AG20443 (cell line): ENCODE measurements at regions not wholly inside any gene's neighbourhood (a gene's known extent, or its start where the extent isn't known, plus 50 kb on each side); places are given as distances from the start of the nearest gene placed in this dataset.
"Not testable (repeated sequence)": the region's sequence is repeated elsewhere in the genome, so short reads cannot be mapped to it uniquely, and the experiment has no call there.

Source experiments
- DNase-seq: peaks from one replicate; pipeline ENCODE4 v3.0.0; 2012; ENCODE audit warnings: low spot score, mixed read lengths

DNA sequence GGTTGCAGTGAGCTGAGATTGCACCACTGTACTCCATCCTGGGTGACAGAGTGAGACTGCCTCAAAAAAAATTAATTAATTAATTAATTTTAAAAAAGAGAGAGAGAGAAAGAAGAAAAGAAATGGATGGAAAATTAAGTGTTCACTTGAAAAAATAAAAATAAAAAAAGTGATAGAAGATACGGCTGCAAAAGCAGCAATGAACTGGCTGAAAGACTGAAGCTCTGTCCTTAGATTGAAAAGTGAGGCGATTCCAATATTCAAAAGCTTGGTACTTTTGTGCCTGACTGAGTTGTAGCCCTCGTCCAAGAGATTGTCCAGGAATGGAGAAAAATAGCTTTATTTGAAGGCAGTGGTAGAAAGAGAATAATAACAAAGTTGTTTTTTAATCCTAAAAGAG, 154.6 kb downstream of the ADSS2 start:
- DNase-seq, result no peak

DNA sequence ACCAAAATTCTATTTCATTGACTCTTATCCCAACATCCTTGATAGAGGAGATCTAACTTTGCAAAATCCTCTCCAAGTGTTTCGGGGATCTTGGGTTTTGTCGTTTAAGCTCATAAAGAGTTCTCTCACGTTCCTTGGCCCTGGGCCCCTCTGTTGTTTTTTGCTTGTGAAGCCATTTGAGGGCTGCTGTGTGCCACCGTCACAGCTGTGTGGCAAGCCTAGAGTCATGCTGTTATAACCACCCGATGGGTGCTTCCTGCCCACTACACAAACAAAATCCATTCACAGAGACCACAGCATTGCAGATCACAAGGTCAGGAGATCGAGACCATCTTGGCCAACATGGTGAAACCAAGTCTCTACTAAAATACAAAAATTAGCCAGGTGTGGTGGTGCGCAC, 154.1 kb downstream of the ADSS2 start:
- no peak for DNase-seq

DNA sequence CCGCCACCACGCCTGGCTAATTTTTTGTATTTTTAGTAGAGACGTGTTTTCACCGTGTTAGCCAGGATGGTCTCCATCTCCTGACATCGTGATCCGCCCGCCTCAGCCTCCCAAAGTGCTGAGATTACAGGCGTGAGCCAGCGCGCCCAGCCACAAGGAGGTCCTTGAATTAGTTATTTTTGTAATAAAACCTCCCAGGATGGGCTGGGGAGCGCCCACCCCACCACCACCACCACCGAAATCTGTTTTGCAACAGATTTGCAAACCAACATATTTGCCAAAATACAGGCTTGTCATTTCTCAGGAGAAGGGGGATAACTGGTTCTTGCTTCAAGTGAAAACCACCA, 151.7 kb downstream of the ADSS2 start:
- not testable (repeated sequence) for DNase-seq

DNA sequence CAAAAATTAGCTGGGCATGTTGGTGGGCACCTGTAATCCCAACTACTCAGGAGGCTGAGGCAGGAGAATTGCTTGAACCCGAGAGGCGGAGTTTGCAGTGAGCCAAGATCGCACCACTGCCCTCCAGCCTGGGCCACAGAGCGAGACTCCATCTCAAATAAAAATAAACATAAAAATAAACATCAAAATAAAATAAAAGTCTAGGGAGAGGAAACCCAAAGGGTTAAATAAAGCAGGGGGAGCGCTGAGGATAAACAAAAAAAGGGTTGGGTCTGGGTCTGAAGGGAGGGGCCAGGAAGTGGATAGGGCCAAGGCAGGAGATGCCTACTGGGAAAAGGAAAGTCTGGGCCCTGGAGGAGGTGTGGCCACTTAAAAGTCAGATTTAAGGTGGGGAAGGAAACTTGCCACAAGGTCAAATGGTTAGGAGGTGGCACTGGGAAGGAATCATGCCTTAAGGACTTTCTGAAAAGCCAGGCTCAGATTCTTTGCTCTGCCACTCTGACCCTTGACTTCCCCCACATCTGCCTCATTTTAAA, 150.0 kb downstream of the ADSS2 start:
- DNase-seq, result no peak

DNA sequence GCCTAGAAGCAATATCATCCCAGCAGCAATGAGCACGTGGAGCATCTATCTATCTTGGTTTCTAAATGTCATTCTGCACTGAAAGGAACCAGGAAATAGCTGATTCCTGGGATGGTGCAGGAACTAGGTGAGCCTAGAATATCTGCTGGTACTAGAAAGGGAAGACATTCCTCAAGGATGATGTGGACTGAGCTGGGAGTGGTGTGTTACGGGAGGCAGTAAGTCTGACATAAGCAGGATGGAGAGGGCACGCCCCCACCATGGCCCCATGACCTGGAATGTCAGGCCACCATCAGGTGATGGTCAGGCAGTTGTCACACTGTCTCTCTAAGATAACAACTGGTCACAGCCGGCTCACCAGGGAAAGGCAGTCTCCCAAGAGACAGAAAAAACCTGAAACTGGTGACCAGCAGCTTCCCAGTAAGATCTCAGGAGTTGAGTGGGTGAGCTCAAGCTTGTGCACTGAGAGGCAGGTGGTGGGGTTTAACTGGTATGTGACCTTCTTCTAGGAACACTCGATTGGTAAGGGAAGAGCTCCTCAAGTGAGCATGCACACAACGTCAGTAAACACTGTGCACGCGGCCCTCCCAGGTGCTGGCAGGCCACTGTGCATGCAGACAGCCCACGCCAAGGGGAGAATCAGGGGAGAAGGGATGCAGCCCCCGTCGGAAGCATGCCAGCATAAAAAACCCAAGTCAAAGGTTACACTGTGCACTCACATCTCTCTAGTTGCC, 148.7 kb downstream of the ADSS2 start:
- DNase-seq, result peak; percentile 50

DNA sequence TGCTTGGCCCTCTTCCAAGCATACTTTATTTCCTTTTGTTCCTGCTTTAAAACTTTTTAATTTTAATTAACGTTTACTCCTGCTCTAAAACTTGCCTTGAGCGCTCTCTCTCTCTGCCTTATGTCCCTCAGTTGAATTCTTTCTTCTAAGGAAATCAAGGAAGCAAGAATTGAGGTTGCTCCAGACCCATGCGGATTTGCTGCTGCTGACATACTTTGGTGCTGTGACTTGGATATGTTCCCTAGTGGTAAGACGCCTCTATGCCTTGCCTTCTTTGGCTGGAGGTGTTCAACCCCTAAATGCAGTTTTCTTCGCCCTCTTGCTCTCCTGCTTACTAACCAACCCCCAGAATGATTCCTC, 148.1 kb downstream of the ADSS2 start:
- no peak for DNase-seq

DNA sequence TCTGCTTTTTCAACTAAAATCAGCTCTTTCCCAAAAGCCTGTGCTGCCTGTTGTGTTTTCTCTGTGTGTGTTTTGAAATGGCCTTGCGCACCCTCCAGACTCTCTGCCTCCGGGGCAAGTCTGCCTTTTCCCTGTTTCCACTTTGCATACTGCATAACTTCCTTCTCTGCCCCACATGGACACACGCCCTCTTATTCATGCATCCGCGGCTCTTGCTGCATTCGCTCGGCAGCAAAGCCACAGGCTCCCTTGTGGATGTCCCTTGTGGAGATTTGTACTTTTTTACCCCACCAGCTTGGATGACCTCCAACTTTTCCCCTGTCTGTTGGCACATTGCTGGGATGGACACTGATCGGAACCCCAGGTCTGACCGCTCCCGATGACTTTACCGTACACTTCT, 147.6 kb downstream of the ADSS2 start:
- no peak for DNase-seq

DNA sequence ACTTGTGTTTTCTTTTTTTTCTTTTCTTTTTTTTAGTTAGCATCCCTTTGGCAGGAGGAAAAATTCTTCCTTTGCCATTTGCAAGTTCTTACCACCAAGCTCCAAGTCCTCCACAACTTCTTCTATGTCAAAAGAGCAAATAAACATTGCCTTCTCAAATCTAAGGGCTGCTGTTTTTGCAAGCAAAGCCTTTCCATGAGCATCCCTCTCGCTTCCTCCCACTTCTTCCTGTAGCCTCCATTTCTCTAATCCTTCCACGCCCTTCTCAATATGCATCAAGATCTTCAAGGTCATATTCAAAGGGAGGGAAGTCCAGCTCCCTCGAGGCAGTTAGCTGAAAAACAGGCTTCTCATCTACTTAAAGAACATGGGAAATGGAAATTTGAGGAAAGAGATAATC, 147.1 kb downstream of the ADSS2 start:
- no peak for DNase-seq

DNA sequence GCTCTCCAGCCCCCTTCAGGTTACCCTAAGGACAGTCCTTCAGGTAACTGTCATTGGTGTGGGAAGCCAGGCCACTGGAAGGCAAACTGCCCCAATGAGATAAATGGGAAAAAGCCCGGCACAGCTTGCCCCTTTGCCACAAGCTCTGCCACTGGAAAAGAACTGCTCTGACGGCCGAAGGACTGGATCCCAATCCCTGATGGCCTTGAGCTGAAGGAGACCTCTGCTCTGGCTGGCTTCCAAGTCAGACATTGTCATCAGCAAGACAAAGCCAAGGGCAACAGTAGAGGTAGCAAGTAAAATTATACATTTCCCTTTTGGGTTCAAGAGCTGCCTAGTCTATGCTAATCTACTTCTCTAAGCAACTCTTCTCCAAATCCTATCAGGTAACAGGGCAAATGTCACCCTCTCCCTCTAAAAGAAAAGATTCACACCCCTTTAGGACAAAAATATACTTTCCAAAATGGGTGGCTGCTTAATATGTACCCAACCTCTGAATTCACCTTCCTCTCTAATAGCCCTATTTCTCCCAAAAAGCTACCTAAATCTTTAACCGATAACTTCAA, 145.8 kb downstream of the ADSS2 start:
- DNase-seq, result no peak

DNA sequence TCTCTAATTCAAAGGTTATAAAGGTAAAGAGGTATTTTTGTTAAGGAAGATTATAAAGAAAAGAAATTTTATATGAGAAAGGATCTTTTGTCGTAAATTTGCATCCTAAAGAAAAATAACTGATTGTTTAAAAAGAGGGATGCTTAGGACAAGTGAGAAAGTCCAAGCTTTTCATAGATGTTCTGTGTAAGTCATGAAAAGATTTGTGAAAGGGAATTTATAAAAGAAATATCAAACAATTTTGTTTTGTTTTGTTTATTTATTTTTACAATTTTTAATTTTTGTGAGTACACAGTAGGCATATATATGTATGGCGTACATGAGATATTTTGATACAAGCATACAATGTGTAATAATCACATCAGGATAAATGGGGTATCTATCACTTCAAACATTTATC, 145.2 kb downstream of the ADSS2 start:
- no peak for DNase-seq

DNA sequence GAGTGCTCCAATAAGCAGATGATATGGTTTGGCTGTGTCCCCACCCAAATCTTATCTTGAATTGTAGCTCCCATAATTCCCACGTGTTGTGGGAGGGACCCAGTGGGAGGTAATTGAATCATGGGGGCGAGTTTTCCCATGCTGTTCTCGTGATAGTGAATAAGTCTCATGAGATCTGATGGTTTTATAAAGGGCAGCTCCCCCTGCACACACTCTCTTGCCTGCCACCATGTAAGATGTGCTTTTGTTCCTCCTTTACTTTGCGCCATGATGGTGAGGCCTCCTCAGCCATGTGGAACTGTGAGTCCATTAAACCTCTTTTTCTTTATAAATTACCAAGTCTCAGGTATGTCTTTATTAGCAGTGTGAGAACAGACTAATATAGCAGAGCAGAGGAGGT, 142.5 kb downstream of the ADSS2 start:
- not testable (repeated sequence) for DNase-seq

DNA sequence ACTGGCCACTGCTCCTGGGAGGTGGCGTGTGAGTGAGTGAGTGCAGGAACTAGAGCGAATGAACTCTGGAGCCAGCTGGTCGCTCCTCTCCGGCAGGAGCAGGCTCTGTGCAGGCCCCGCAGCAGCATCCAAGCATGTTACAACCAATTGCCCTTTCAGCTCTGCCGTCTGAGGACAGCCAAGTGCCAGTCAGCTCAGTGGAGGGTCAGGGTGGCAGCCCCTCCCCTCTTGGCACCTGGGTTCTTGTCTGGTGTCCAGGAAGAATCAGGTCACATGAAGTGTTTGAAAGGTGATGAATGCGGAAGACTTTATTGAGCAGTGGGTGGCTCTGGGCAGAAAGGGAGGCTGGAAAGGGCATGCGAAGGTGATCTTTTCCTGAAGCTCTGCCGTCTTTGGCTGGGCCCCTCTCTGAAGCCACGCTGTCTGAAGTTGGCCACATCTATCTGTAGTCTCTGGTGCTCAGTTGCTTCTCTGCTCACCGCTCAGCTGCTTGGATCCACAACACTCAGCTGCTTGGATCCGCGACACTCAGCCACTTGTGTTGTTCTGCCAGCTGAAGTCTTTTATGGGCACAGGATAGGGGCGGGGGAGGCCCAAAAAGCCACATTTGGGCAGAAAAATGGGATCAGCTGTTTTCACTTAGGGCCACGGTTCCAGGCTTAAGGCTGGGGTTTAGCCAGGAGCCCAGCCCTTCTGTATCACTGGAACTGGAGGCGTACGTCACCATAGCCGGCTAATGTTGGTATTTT, 139.8 kb downstream of the ADSS2 start:
- DNase-seq, result peak; percentile 24

DNA sequence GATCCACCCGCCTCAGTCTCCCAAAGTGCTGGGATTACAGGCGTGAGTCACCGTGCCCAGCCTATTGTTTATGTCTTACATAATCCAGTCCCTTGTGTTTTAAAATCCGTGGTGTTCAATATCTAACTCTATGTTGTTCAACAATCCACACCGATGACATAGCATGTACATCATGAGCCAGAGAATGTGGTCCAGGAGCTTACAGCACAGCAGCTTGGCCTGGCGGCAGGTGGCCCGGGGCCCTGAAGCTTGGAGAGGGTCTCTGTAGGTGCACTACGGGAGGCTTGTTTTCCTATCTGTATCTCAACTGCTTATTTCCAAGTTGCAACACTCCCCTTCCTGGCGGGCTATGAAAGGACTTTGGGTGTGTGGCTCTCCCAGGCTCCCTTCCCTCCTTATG, 138.4 kb downstream of the ADSS2 start:
- no peak for DNase-seq

DNA sequence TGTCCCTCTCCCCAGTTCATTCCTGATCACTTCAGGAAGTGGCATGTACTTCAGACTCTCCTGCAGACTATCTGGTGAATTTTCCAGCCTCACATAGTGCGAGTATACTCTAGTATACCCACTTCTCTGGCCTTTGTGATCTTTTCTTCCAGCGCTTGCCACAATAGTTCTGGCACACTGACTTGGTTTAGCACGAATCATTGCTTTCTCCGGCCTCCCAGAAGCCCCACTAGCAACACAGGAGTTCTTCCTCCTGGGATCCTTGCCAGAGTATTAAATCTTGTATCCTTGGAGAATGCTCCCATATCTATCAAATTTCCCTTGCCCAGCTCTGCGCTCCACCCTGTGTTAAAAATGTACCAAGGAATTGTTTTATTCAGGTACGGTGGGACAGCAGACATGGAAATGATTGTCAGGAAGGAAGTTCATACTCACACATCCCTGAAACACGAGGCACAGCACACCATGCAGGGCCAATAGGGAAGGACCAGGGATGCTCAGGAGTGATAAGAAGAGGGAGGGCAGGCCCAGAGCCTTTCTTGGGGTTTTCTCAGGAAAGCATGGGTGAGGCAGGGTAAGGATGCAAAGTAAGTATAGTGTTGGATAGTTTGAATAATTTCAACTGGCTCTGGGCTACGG, 136.7 kb downstream of the ADSS2 start:
- DNase-seq, result no peak

DNA sequence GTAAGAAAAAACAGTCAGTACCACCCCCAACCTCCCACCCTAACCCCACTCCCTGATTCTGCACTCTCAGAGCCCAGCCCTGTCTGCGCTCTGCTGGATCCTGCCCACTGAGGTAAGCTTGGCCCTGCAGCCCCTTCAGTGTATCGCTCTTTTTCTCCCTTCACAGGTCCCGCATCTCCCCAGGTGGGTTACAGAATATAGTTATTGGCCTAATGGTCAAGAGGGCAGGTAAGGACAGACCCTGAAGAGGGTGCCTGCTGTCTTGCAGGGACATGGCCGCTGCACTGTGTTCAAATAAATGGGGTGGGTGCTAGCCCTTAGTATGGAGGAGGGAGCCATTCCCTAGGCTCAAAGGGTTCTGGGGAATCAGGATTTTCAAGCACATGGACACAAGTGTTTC, 135.7 kb downstream of the ADSS2 start:
- DNase-seq, result no peak

DNA sequence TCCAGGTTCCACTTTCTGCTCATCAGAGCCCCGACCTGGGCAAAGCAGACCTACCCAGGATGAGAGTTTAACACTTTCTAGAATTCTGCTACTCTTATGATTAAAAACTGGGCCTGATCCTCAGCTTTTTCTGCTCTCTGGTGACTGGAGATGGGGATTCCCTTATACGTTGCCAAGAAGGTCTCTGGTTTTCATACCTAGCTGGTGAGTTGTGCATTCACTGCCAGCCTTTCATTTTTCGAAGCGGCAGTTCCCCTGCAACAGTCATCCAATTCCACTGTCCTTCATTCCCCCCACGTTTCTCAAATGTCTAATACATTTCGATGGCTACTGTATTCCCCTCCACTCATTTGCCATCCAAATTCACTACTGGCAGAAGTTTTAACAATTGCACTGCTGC, 135.3 kb downstream of the ADSS2 start:
- DNase-seq, result peak; percentile 42

DNA sequence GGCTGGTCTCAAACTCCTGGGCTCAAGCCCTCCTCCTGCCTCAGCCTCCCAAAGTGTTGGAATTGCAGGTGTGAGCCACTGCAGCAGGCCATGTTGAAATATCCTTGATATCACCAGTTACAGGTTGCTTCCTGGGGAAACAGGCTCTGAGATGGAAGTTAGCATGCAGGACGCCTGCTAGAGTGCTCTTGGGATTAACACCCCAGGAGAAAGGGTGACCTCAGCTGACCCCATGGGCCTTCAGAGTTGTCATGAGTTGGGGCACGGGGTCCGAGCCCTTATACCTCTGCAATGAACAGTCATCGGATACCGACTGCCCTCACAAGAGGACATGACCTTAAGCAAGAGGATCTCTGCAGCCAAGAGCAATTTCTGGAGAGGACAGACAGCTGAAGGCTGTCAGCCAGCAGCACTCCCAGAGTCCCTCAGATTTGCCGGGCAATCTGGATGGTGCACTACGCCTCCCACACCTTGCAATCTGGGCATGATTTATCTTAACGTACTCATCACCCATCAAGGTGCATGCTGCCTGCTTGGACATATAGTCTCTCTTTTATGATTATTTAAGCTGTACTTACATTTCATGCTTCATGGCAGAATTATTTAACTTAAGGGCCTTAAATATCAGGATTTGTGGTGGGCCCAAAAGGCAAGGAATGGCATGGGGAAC, 134.6 kb downstream of the ADSS2 start:
- no peak for DNase-seq

DNA sequence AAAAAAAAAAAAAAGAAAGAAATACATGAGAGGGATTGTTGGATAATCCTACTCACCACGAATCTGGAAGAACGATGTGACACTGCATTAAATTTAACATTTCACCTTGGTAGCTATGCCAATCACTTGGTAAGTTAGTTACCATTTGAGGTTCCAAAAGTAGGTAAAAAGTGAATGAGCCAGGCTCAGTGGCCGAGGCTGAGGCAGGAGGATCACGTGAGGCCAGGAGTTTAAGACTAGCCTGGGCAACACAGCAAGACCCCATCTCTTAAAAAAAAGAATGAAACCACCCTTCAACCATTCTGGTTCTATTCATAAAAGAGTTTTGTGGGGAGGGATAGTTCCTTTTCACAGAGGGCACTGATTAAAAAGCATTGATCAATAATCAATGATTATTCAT, 133.6 kb downstream of the ADSS2 start:
- DNase-seq, result no peak

DNA sequence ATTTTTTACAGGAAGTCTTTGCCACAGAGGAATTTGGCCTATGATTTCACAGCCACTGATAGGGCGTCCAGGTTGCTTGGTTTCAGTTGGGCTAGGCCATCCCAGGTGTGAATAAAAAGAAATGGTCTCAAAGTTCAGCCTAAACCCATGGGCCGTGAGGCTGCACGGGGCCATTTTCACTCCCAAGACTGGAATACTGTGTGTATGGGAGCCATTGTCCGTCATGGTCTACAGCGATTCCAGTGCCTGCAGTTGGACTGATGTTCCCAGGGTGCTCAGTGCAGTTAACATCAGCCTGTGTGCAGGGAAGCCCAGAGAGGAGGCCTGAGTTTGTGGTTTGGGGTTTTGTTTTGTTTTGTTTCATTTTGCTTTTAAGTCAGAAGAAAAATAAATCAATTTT, 133.2 kb downstream of the ADSS2 start:
- DNase-seq, result no peak

DNA sequence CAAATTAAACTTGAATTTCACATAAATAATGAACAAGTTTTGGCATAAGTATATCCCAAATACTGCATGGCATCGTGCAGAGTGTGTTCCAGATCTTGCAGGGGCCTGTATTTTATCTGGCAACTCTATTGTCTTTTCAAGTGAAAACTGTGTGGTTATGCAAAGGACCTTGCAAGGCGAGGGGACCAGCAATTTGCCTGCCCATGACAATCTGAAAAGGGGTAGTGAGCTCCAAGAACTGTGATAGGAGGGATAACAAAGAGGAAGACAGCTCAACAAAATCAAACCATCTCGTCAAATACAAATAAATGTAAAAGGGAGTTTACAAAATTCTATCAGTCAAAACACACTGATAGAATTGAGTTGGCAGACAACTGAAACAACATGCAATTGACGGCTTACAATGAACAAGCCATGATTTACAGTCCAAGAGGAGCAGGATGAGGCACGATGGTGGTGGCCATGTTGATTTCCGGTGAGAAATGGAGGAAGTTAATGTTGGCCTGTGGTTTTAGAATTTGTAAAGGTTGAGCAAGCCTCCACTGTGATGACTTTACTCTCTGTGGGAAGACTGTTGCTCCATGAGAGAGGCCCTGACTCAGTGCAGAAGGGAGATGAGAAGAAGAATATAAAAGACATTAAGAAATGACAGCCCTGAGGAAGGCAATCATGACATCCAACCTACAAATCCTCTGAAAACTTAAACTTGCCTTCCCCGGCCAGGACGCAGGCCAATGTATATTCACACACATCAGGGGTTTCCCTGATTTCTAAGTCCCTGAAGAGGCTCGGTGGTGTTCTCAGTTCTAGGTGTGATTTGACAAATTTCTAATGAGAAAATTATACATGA, 132.2 kb downstream of the ADSS2 start:
- DNase-seq, result peak; percentile 87

DNA sequence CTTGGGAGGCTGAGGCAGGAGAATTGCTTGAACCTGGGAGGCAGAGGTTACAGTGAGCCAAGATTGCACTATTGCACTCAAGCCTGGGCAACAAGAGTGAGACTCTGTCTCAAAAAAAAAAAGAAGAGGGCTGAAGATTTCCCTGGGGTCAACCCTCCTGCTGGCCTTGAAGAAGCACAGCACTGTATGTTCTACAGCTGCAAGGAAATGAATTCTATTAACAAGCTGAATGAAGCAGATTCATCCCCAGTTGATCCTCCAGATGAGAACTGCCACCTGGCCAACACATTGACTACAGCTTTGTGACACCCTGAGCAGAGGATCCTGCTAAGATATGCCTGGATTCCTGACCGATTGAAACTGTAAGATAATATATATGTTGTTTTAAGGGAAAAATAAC, 129.5 kb downstream of the ADSS2 start:
- no peak for DNase-seq
